HG02840 (cell line): ENCODE measurements at regions not wholly inside any gene's neighbourhood (a gene's known extent, or its start where the extent isn't known, plus 50 kb on each side); places are given as distances from the start of the nearest gene placed in this dataset.
"Not testable (repeated sequence)": the region's sequence is repeated elsewhere in the genome, so short reads cannot be mapped to it uniquely, and the experiment has no call there.

Experiments
- ATAC-seq: cut with Tn5 transposase; IDR thresholded peaks from one replicate; pipeline ENCODE4 v1.9.1; 2021; ENCODE audit warnings: mild to moderate bottlenecking, moderate library complexity, moderate number of reproducible peaks; ENCODE audit not compliant: unreplicated experiment, low FRiP score

DNA sequence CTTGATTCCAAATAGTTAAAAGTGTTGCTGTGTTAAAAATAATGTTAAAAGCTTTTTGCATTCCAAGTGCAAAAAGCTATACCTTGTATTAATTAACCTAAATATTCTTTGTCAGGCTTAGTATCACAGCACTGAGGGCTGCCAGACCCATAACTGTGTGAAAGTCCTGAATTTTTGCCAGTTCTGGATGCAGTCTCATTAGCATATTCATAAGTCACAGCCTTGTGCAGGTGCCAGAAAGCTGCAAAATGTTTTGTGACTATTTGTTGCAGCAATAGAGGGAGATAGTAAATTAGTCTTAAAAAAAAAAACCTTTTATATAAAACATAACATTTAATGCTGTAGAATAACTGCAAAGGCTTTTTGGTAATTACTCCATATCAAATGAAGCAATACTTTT is 56.6 kb downstream of the SLITRK1 start:
- ATAC-seq = no peak

GRCh38 chr13:83824560-83824959 is 57.7 kb downstream of the SLITRK1 start:
- no peak for ATAC-seq

- no peak for ATAC-seq
Observed at GRCh38 chr13:83824120-83824519, 58.2 kb downstream of the SLITRK1 start.

GRCh38 chr13:83819611-83820010 is 62.7 kb downstream of the SLITRK1 start:
- ATAC-seq = no peak

GRCh38 chr13:83819156-83819555 is 63.1 kb downstream of the SLITRK1 start:
- ATAC-seq = no peak

GRCh38 chr13:83816081-83816480 is 66.2 kb downstream of the SLITRK1 start:
- no peak for ATAC-seq

GRCh38 chr13:83815598-83815997 is 66.7 kb downstream of the SLITRK1 start:
- no peak for ATAC-seq

DNA sequence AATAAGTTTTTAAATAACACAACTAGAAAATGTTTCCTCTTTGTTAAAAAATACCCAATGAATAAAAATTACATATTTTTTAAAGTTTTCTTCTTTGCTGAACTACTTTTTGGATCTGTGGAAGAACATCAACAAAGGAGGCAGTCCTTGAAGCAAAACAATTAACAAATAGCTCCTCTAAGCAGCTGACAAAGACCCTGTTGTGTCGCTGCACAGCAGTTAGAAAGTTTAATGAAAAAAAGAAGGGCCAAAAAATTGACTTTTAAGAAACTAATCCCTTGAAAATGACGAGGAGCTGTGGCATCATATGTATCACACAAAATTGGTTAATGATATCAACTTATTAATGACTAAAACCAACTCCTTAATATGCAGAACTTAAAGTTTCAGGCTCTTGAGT is 72.1 kb downstream of the SLITRK1 start:
- no peak for ATAC-seq

GRCh38 chr13:83804356-83804962 is 77.8 kb downstream of the SLITRK1 start:
- no peak for ATAC-seq

DNA sequence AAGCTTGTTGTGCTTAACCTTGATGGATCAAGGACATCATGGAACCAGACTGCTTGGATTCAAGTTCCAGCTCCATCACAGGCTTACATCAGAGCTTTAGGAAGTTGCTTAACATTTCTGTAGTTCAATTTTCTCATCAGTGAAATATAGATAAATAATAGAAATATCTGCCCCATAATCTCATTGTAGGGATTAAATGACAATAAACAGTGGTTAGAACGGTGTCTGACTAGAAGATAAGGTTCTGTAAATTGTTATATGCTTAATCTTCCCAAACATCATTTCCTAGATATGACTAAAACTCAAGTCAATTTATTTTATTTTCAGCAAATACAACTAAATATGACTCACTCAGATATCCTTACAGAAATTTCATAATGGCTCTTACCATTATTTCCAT is 83.5 kb downstream of the SLITRK1 start:
- ATAC-seq = no peak

DNA sequence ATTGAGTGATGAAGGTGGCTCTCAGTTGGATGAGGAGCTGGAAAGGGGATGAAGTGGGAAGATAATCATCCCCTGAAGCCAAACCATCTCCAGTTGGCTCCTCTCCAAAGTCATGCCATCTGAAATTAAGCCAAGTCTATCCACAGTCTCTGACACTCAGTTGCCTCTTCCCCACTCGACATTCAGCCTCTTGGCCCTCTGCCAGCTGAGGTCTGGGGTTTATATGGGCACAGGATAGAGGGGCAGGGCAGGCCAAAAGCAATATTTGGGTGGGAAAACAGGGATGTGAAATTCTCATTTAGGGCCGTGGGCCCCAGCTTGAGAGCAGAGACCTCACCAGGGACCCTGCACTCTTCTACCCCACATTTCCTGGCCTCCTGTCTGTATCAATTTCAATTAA is 85.9 kb downstream of the SLITRK1 start:
- ATAC-seq = no peak

DNA sequence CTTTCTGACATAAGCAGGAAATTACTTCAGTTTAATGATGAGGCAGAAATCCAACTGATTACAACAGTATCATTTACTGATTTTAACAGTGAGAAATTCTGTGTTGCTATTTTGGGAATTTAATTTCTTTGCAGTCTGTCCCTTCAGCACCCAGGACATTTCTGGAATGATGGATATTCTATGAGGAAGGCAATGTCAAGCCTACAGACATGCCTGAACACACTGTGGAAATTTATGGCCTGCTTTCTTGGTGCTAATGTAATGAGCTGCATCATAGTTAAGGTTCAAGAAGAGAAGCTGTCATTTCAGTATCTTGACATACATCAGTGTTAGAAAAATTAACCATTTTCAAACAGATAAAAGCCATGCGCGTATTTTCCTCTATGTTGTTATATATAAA is 87.7 kb downstream of the SLITRK1 start:
- no peak for ATAC-seq

GRCh38 chr13:83780227-83780626 is 102.0 kb downstream of the SLITRK1 start:
- ATAC-seq = no peak

DNA sequence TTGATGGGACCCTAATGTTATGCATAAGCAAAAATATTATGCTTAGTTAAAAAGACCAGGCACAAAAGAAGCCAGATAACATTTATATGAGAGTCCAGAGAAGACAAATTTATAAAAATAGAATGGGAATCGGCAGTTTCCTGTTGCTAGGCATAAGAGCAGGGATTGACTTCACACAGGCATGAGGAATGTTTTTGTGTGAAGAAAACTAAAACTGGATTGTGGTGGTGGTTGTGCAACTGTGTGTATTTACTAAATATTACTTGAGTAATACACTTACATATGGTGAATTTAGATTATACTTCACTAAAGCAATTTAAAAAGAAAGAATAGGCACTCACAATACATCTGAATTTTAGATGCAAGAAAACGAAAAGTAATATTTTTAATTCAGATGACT is 108.3 kb downstream of the SLITRK1 start:
- no peak for ATAC-seq

GRCh38 chr13:83765796-83766195 is 116.5 kb downstream of the SLITRK1 start:
- ATAC-seq = no peak

DNA sequence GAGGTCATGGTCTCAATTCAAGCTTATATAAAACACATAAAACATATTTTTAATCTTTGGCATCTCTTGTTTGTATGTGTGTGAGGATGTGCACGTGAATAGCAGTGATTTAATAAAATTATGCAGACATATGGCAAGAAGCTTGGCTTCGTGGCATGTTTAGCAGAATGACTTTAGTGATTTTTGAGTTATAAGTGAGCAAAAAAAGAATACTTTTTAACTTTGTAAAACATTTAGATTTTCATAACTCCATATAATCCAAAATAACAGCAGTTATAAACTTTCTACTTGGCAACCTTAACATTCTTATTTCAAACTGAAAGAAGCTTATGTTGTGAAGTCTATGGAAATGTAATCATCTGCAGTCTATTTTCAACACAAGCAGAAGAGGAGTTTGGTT is 120.6 kb downstream of the SLITRK1 start:
- no peak for ATAC-seq

DNA sequence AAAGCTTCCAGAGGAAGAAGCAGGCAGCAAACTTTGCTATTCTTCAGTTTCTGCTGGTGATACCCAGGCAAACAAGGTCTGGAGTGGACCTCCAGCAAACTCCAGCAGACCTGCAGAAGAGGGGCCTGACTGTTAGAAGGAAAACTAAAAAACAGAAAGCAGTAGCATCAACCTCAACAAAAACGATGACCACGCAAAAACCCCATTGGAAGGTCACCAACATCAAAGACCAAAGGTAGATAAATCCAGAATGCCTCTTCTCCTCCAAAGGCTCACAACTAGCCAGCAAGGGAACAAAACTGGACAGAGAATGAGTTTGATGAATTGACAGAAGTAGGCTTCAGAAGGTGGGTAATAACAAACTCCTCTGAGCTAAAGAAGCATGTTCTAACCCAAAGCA is 127.1 kb downstream of the SLITRK1 start:
- ATAC-seq = not testable (repeated sequence)

GRCh38 chr13:83753912-83754624 is 128.2 kb downstream of the SLITRK1 start:
- no peak for ATAC-seq

DNA sequence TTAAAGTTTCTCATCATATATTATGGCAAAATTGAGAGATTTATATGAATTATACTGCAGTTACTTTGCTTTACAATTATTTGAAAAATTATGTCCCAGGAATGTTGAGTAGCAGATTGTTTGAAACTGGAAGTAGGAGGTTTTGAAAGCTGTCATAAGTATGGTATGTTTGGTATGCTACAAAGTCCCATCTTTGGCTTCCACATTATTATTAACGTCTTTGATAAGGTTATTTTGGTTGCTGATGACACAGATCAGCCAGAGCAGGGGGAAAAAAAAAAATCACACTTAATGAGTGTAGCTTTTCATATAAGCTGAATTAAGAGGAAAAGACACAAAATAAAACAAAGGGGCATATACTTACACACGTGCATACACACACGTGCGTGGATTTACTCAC is 130.1 kb downstream of the SLITRK1 start:
- no peak for ATAC-seq

DNA sequence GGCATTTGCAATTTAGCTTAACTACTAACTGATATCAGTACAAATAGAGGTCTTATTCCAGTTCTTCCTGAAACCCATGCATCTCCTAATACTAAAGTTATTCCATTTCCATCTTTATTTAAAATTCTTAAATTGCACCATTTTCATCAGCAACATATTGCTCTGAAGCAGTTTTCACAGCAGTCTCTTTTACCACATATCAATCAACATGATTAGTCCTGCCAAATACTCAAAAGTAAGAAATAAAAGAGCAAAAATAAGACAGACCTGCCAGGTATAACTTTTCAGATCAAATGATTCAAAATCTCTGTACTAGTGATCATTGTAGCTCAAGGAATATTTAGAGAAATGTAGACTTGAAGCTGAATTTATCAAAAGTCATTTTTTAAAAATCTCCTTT is 141.7 kb downstream of the SLITRK1 start:
- no peak for ATAC-seq

GRCh38 chr13:83738407-83738806 is 143.9 kb downstream of the SLITRK1 start:
- ATAC-seq = no peak

DNA sequence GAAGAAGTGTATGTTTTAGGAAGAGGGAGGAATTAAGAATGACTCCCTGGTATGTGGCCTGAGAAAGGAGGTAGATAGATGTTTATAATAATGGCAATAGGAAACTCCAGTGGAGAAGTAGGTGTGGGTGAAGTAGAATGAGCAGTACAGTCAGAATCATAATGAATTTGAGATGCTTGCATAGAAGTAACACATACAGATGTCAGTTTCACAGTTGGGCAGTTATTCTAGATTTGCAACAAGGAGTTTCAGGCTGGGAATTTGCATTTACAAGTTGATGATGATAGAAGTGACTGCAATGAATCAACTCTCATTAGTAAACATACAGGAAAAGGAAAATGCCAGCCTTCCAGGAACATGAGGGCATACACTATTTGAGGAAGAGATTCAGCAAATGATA is 149.0 kb downstream of the SLITRK1 start:
- ATAC-seq = no peak
